HG03520 (cell line): ENCODE measurements at regions not wholly inside any gene's neighbourhood (a gene's known extent, or its start where the extent isn't known, plus 50 kb on each side); places are given as distances from the start of the nearest gene placed in this dataset.
A peak's percentile ranks its signal among the peaks of the same experiment; 100 is the strongest.

ENCODE experiments used
- ATAC-seq: cut with Tn5 transposase; IDR thresholded peaks from one replicate; pipeline ENCODE4 v1.9.1; 2021; ENCODE audit warnings: mild to moderate bottlenecking, moderate library complexity; ENCODE audit not compliant: unreplicated experiment

DNA sequence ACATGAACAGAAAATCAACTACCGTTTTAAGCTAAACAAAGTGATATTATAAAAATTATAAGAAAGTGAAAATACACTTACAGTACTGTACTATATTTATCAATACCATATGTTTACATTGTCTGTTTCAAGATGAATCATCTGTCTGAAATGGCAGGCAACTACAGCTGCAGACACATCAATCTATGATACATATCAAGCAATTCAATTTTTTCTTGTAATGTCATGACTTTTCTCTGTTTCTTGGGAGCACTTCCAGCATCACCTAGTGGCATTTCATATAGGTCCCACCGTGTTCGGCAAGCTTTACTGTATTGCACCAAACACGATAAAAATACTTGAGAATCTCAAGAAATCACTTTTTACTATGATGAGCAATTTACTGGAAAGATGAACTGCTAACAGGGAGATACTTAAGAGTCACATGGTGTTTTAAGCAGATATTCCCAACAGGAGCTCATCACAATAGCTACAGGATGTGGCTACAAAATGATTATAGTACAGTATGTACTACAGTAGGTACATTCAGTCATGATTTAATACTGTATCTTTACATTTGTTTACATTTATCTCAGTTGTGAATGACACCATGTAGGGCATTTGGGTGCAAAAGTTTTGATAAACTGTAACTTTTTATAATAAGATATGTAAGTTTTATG lies 207.4 kb downstream of the ADAM29 start:
- no peak for ATAC-seq

DNA sequence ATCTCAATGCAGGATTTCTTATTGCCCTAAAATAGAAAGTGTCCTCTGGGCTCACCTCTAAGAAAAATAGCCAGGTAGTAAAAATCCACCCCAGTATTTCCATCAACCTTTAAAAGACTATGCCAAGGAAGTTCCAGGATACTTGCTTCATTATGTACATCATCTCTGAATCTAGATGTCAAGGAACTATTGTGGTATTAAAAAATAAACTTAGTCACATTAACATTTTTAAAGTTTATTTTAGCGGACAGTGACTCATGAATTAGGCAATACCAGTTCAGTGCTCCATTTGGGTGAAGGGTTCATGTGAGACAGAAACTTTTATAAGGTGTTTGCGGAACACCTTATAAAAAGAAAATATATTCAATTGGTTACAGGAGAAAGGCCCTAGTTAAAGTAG lies 209.2 kb downstream of the ADAM29 start:
- no peak for ATAC-seq

DNA sequence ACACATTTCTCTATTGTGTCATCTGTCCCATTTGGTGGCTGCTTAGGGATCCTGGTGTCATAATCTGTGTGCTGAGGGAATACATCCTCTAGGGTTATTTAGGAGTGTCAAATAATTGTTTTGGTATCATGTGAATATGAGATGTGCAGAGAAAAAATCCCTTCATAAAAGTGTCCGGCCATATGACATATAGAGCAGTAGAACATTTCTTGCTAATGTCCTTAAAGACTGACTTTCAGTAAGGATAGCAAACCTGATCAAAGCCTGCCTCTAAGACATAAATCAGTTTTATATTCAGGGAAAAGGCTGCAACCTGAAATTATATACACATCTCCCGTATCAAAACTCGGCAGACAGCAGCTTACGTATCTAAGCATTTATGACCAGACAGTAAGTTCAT lies 211.6 kb downstream of the ADAM29 start:
- ATAC-seq, result no peak

DNA sequence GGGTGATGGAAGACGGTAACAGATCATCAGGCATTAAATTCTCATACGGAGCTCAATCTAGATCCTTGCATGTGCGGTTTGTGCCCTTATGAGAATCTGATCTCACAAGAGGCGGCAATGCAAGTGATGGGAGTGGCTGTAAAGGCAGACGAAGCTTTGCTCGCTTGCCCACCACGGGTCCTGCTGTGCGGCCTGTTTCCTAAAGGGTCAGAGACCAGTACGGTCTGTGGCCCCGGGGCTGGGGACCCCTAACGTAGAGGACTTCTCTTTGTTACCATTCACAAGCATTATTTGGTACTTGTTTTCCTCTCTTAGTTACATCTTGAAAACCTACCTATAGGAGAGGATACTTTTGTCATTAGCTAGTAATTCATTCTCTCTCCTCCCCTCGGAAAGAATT lies 221.0 kb downstream of the ADAM29 start:
- ATAC-seq, result no peak

DNA sequence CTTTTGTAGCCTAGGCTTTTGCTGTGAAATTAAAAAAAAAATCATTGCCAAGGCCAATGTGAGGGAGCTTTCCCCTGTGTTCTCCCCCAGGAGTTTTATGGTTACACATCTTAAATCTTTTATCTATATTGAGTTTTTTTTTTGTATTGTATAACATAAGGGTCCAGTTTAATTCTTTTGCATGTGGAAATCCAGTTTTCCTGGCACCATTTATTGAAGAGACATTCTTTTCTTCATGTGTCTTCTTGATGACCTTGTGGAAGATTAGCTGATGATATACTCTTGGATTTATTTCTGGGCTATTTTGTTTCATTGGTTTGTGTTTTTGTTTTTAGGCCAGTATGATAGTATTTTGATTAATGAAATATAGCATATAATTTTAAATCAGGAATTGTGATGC lies 225.0 kb downstream of the ADAM29 start:
- ATAC-seq, result no peak

DNA sequence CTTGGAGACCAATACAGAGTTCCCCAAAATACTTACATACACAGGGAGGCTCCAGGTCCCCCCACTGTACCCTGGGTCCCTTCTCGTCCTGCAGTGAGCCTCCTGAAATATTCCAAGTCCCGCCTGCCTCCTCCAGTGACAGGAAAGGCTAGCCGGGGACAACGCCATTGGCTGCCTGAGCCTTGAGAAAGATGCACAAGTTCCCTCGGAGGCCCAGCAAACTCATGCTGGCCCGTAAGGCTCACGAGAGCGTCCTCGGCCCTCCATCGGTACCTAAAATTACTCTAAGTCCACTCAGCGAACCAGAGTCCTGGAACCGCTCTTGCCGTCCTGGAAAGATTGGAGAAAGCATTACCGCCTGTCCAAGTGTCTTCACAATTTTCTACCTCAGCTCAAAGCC lies 228.6 kb downstream of the ADAM29 start:
- no peak for ATAC-seq

DNA sequence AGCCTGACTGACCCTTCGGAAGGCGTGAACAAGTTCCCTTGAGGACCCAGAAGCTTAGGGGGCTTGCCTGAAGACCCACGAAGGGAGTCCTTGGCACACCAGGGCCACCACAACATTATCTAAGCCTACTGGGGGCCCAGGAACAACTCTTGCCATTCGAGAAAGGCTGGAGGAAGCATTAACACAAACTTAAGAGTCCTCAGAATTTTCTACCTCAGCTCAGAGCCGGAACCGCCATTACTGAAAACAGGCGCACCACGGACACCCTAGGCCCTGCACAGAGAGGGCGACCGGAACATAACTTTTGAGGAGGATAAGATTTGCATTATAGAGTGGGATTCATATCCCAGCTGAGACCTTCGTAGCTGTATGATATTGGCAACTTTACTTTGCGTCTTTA lies 229.1 kb downstream of the ADAM29 start:
- ATAC-seq, result no peak

DNA sequence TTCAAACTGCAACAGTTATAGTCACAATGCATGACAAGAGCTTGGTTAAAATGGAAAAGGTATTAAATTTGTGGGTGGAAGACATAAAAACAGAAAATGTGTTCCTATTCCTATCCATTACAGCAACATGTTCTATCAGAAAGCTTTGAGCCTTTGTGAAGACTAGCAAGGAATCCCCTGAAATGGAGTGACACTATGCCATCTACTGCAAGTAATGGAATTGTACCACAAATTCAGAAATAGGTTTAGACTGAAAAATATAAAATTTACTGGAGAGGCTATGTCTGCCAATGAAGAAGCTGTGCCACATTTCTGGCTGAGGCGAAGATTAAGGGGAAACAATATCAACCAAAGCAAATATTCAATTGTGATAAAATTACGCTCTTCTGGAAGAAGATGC lies 247.9 kb downstream of the ADAM29 start:
- no peak for ATAC-seq

DNA sequence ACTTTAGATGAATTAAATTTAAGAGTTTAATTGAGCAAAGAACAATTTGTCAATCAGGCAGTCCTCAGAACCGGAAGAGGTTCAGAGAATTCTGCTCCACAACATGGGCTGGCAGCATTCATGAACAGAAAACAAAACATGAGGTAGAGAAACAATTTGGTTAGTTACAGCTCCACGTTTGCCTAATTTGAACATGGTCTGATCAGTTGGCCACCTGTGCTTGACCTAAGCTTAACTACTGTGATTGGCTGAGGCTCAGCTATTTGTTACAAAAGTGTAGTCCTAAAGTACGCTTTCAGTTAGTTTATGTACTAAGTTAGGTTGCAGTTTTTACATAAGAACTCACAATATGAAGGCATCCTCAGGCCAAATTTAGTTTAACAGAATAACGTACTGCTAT lies 258.6 kb downstream of the ADAM29 start:
- no peak for ATAC-seq

DNA sequence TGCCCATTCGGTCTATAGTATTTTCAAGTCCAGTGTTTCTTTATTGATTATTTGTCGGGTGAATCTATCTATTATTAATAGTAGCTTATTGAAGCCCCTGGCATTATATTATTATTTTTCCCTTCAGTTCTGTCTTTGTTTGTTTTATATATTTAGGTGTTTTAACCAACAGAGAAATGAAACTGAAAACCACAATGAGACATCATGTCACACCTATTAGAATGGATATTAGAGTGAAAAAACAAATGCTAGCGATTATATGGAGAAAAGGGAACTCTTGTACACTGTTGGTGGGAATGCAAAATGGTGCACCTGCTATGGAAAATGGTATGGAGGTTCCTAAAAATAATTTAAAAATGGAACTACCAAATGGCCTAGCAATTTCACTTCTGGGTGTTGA lies 272.5 kb downstream of the ADAM29 start:
- no peak for ATAC-seq

DNA sequence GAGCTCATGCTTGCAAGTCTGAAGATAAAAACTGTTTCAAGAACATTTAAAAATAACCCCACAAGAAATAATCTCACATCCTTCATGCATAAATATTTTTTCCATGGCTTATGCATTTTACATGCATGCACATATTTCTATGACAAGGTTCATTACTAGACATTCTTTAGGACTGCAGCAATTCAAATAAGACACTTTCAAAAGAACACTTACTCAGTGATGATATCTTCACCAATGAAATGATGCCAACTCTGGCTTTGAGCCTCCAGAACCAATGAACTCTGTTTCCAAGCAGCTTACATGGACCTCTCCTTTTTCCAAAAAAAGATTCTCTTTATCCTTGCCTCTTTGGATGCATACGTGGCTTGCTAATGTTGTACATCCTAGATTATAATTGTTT lies 279.9 kb downstream of the ADAM29 start:
- no peak for ATAC-seq

DNA sequence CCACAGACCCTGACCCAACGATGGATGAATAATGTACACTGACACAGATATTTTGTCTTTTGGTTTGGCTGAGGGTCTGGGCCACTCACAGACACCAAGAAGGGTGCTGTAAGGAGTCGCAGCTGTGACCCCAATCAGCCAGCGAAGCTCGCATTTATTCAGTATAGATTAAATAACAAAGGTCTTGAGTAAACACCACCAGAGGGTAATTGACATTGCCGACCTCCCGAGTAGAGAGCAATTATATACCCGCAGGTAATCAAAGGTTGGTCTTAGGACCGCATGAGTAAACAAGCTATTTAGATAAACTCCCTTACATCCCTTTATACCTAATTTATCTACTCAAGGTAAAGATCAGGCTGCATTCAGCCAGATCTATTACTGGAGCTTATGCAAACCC lies 297.1 kb downstream of the ADAM29 start:
- ATAC-seq, result no peak

DNA sequence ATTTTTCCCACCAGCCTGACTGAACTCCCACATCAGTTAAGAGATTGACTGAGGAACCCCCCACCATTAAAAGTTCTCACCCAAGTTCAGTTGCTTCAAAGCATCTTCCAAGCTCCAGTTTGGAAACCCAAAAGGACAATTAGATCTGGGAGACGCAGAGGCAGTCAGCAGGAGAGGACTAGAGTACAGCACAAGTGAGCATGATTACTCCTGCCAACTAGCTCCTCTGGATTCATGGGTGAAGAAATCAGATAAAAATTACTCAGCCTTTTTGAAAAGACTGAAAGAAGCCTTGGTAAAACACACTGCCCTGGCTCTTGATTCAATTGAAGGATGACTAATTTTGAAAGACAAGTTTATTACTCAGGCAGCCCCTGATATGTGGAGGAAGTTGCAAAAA lies 297.5 kb downstream of the ADAM29 start:
- ATAC-seq, result no peak

DNA sequence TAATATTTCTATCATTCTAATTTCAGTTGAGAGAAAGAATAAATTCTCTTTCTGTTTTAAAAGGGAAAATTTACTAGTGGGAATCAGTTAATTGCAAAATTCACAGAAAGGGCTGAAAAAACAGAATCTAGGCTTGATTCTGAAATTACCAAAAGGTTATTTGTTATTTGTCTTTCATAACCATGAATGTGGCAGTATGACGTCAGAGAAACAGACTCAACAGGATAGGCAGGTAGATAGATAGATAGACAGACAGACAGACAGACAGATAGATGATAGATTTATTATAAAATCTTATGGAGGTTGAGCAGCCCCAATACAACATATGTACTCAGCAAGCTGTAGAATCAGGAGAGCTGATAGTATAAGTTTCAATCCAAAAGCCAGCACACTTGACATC lies 311.0 kb downstream of the ADAM29 start:
- ATAC-seq, result no peak

DNA sequence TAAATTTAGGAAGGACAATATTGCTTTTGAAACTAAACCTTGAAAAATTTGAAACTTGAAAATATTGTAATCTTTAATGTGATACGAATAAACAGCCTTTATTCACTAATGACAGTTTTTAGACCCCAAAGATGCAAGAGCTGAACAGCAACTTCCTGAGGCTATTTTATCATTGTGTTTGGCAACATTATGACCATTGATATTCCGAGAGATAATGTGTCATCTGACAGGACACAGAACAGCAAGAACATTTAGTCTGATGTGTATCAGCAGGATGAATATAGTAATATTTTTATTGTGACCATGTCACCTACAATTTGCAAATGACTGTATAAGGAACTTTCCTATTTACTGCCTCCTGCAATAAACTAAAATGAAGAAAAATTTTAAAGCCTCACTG lies 316.0 kb downstream of the ADAM29 start:
- no peak for ATAC-seq

DNA sequence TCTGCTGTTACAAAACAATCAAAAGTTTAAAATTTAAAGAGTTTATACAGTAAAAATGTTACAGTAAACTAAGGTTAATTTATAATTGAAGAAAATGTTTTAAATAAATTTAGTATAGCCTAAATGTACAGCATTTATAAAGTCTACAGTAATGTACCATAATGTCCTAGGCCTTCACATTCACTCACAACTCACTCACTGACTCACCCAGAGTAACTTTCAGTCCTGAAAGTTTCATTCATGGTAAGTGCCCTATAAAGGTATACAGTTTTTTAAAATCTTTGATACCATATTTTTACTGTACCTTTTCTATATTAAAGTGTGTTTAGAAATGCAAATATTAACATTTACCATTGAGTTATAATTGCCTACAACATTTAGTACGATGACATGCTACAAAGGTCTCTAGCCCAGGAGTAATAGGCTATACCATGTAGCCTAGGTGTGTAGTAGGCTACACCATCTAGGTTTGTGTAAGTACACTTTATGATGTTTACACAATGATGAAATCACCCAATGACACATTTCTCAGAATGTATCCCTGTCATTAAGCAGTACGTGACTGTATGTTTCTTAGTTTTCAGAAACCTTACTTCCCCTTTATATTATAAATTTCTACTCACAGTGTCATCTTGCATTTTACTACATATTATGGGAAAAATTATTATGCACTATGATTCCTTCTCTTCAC lies 320.8 kb downstream of the ADAM29 start:
- ATAC-seq, result no peak

DNA sequence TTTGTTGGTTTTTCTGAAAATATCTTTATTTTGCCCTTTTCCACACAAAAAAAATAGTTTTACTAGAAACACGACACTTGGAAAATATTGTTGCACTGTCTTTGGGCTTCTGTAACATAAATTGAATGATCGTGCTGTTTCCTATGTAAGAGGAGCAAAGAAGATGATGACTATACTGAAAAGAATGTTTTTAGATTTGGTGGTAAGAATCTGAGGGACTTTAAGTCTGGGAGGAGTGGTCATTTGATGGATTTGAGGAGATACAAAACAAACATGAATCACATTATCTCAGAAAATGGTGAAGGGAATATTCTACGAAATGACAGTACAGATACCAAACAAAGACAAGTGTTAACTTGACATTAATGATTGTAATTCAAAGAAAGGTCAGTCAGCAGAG lies 328.8 kb downstream of the ADAM29 start:
- ATAC-seq, result no peak

DNA sequence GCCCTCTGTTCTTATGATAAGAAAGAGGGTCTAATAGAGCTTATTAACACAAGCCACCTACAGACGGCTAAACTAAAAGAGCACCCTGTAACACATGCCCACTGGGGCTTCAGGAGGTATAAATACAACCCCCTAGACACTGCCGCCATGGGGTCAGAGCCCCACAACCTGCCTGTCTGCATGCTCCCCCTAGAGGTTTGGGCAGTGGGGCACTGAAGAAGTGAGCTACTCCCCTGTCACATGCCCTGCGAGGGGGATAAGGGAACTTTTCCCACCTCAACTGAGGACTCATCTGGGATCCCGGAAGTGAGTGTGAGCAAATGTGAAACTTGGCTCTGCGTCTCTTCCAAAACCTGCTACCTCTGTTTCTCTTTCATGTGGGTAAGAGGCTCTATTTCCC lies 334.5 kb downstream of the ADAM29 start:
- ATAC-seq, result no peak

DNA sequence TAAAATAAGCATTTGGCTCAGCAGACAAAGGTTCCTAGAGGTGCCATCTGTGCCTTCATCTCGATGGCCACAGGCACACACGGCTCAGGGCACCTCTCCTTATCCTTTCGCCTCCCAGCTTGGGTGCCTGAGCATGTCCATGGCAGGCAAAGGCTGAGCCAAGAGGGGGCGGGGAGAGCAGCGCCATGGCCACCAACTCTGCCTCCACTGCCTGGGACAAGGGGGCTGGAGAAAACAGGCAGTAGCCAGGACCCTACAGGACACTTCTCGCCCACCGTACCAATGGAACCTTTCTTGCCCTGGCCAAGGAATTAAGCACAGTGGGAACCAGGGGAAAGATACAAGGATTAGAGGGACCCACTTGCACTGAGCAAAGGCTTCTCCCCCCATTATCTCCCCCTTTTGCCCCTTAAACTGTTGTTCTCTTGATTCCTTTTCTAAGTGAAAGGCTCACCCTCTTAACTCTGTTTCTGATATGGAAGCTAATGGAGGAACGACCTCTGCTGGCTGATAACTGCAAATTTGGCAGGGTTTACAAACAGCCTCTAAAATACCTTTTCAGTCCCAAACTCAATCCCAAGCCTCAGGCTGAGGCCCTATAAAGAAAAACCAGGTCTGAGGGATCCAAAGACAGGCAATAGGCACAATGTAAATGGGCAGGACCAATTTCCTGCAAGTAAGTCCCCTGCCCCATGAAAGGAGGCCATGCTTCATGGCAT lies 335.2 kb downstream of the ADAM29 start:
- ATAC-seq, result no peak

DNA sequence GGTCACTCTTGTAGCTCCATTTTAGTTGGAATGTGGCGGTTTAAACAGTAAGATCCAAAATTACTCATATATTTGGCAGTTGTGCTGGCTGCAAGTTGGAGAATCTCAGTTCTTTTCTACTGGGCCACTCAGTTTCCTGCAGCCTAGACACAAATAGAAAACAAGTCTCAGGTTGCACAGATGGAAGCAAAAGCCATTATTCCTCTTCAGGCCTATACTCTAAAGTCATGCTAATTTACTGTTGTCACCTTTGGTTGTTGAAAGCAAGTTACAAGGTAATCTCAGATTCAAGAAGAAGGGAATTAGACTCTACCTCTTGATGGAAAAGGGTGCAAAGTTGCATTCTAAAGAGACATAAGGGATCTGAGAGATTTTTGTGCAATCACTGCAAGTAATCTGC lies 345.4 kb downstream of the ADAM29 start:
- no peak for ATAC-seq

DNA sequence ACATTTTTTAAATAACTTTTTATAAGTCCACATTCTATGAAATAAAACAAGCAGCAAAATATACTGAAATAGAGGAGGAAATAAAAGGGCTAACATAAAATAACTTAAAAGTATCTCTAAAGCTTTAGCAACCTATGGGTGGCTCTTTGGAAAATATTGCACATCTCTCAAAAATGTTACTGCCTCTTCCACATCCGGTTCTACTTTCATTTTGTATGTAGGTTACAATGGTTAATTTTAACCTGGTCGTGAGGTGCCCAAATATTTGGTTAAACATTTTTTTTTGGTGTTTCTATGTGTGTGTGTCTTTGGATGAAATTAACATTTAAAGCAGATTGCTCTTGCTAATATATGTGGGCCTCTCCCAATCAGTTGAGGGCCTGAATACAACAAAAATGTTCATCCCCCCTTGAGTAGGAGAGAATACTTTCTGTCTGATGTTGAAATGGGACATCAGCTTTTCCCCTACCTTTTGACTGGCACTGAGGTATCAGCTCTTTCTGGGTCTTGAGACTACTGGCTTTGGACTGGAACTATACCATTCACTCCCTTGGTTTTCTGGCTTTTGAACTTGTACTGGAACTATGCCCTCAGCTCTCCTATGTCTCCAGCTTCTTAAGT lies 353.0 kb downstream of the ADAM29 start:
- peak; percentile 74 for ATAC-seq
